ENCODE measurements at regions not wholly inside any gene's neighbourhood (a gene's known extent, or its start where the extent isn't known, plus 50 kb on each side); places are given as distances from the start of the nearest gene placed in this dataset.

DNA sequence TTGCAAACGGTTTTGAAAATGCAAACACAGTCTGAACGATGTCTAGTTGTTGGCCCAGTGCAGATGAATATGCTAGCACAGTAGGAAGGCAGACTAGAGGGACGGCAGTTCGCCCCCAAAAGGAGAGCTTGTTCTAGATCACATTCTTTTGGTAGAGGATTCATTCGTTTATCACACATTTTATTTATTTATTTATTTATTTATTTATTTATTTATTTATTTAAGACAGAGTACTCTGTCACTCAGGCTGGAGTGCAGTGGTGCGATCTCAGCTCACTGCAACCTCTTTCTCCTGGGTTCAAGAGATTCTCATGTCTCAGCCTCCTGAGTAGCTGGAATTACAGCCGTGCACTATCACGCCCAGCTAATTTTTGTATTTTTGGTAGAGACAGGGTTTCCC lies 59.4 kb upstream of the ZPBP start:
- DNase-seq (ENCODE audit: low read depth, low spot score) (no peak), FAIRE-seq (no peak)
- Histone ChIP-seq H3K4me3 (replicated peaks in 1 of 3; ENCODE audit: insufficient read depth in 1 of 3, low read depth in 1 of 3, low read length in 3 of 3) (no peak overlapping the region), H3K27ac (ENCODE audit: insufficient read depth, low read depth, low read length) (no peak overlapping the region), H3K79me2 (ENCODE audit: control insufficient read depth, insufficient read depth, low read length) (no peaks in the 10 kb centered on the region), H3K9ac (replicated peaks; ENCODE audit: extremely low read depth, insufficient read depth, low read length) (no peak overlapping the region), H3K36me3 (ENCODE audit: control insufficient read depth in 2 of 2, extremely low read depth in 1 of 2, insufficient read depth in 2 of 2, low read length in 2 of 2) (no peaks in the 10 kb centered on the region), H3K9me3 (replicated peaks; ENCODE audit: control insufficient read depth, insufficient read depth, low read length) (no peaks in the 10 kb centered on the region), H3K27me3 (ENCODE audit: control insufficient read depth in 2 of 2, insufficient read depth in 2 of 2, low read length in 2 of 2) (no peaks in the 10 kb centered on the region), H2AFZ (ENCODE audit: low read depth, low read length) (no peak overlapping the region), H3K4me2 (ENCODE audit: insufficient read depth, low read length) (no peak overlapping the region), H3K9me1 (replicated peaks; ENCODE audit: control insufficient read depth, extremely low read depth, insufficient read depth, low read length) (no peaks in the 10 kb centered on the region), H4K20me1 (replicated peaks; ENCODE audit: control insufficient read depth, extremely low read depth, insufficient read depth, low read length) (no peaks in the 10 kb centered on the region), H3K4me1 (ENCODE audit: control insufficient read depth, extremely low read depth, insufficient read depth, low read length) (no peaks in the 10 kb centered on the region)
- dilution Hi-C loops (cut with MboI; ENCODE audit: extremely low pct_ligation_motif_present, low sequenced_read_pairs) (no loop called here), intact Hi-C loops (cut with micrococcal nuclease) (no loop called here)
- BruUV-seq (replicated peaks), result no TSS peak
- ChIA-PET POLR2A (no interaction called here), CTCF (interaction anchor here (1.2 to 2.1 kb wide), 2 partner anchors 9 to 1009 kb away, joined by 3 to 8 read pairs; no protein-coding TSS in a partner anchor)
- TF ChIP-seq POLR2A (IDR thresholded peaks at IDR 0.05; ENCODE audit: low read depth, low read length) (no peak), JUN (IDR thresholded peaks at IDR 0.05; ENCODE audit: borderline replicate concordance, insufficient read depth, insufficient read length, low read depth) (no peak), GATA2 (IDR thresholded peaks at IDR 0.05; ENCODE audit: insufficient read depth, insufficient read length, low read depth, low read length) (no peak), MYC (IDR thresholded peaks at IDR 0.05; ENCODE audit: low read depth, low read length) (no peak), FOS (IDR thresholded peaks at IDR 0.05; ENCODE audit: borderline replicate concordance, insufficient read depth, low read length) (no peak), EZH2 (IDR thresholded peaks at IDR 0.05; ENCODE audit: borderline replicate concordance, low read depth, low read length, severe bottlenecking) (no peak), POLR2AphosphoS5 (IDR thresholded peaks at IDR 0.05; ENCODE audit: insufficient read depth, low read depth, low read length) (no peak)
- TF ChIP-seq, protein P1, sequence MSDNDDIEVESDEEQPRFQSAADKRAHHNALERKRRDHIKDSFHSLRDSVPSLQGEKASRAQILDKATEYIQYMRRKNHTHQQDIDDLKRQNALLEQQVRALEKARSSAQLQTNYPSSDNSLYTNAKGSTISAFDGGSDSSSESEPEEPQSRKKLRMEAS (IDR thresholded peaks at IDR 0.05; ENCODE audit: insufficient read depth, insufficient read length), result no peak
- TF ChIP-seq, protein P2, sequence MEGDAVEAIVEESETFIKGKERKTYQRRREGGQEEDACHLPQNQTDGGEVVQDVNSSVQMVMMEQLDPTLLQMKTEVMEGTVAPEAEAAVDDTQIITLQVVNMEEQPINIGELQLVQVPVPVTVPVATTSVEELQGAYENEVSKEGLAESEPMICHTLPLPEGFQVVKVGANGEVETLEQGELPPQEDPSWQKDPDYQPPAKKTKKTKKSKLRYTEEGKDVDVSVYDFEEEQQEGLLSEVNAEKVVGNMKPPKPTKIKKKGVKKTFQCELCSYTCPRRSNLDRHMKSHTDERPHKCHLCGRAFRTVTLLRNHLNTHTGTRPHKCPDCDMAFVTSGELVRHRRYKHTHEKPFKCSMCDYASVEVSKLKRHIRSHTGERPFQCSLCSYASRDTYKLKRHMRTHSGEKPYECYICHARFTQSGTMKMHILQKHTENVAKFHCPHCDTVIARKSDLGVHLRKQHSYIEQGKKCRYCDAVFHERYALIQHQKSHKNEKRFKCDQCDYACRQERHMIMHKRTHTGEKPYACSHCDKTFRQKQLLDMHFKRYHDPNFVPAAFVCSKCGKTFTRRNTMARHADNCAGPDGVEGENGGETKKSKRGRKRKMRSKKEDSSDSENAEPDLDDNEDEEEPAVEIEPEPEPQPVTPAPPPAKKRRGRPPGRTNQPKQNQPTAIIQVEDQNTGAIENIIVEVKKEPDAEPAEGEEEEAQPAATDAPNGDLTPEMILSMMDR (IDR thresholded peaks at IDR 0.05; ENCODE audit: extremely low read depth in 1 of 2, insufficient read depth in 1 of 2, low read depth in 1 of 2, low read length in 2 of 2), result no peak

All from endothelial cell of umbilical vein (primary cell).